SK-N-SH (cell line): ENCODE measurements at regions not wholly inside any gene's neighbourhood (a gene's known extent, or its start where the extent isn't known, plus 50 kb on each side); places are given as distances from the start of the nearest gene placed in this dataset.

Experiments used
- CTCF ChIA-PET: fragments of 300-600, 350-600 bp; formaldehyde crosslinking; extraction: SDS; loops from one replicate; lab custom pipeline; 2021; lab: Yijun Ruan, JAX
- POLR2A ChIA-PET: fragments of 350-600 bp; sonication (Branson Sonifier 250); formaldehyde crosslinking; extraction: SDS; loops from one replicate; lab custom pipeline; 2020; ENCODE audit warnings: antibody characterized with exemption, inconsistent platforms; lab: Yijun Ruan, JAX
- DNase-seq: peaks from one replicate; pipeline ENCODE4 v3.0.0; 2012
- H2AFZ ChIP-seq: fragments of 200-600 bp; sonication (generic); 2 replicates; pipeline ENCODE4 v1.8.1; 2016; ENCODE audit warnings: antibody characterized with exemption, mild to moderate bottlenecking, low read depth
- H3F3A ChIP-seq: fragments of 200-600 bp; sonication (generic); replicated peaks from 2 replicates; pipeline ENCODE3; 2016; ENCODE audit warnings: antibody characterized with exemption, mild to moderate bottlenecking; ENCODE audit not compliant: insufficient read depth
- H3K27ac ChIP-seq, 2 experiments: fragments of 200-500 bp in 1 of 2; fragments of 200-600 bp in 1 of 2; sonication (Bioruptor generic) in 1 of 2; sonication (generic), shearing (Covaris generic) in 1 of 2; 2 replicates each; pipeline versions ENCODE4 v1.5.1 to v1.6.1; 2014 to 2016; ENCODE audit warnings: low read depth in 2 of 2, inconsistent platforms in 1 of 2, low read length in 1 of 2, mild to moderate bottlenecking in 1 of 2, mixed read lengths in 1 of 2
- H3K27me3 ChIP-seq: fragments of 200-600 bp; sonication (generic), shearing (Covaris generic); 2 replicates; pipeline ENCODE4 v1.6.1; 2016; ENCODE audit warnings: mixed run types; ENCODE audit not compliant: insufficient read depth
- H3K36me3 ChIP-seq, 2 experiments: fragments of 200-500 bp in 1 of 2; fragments of 200-600 bp in 1 of 2; sonication (Bioruptor generic) in 1 of 2; sonication (generic) in 1 of 2; replicated peaks in 1 of 2; 2 replicates each; pipeline versions ENCODE3 to v1.5.1; 2014 to 2016; ENCODE audit warnings: low read length in 1 of 2, mild to moderate bottlenecking in 1 of 2; ENCODE audit not compliant: insufficient read depth in 2 of 2, control insufficient read depth in 1 of 2
- H3K4me1 ChIP-seq, 2 experiments: fragments of 200-500 bp in 1 of 2; fragments of 200-600 bp in 1 of 2; sonication (Bioruptor generic) in 1 of 2; sonication (generic), shearing (Covaris generic) in 1 of 2; 2 replicates each; pipeline versions ENCODE4 v1.5.1 to v1.6.1; 2014 to 2016; ENCODE audit warnings: low read depth in 1 of 2, low read length in 1 of 2, mixed run types in 1 of 2; ENCODE audit not compliant: insufficient read depth in 2 of 2, control insufficient read depth in 1 of 2
- H3K4me2 ChIP-seq: fragments of 200-600 bp; sonication (generic), shearing (Covaris generic); 2 replicates; pipeline ENCODE4 v1.6.1; 2017; ENCODE audit warnings: mixed run types
- H3K4me3 ChIP-seq, 2 experiments: fragments of 200-500 bp in 1 of 2; fragments of 200-600 bp in 1 of 2; sonication (Bioruptor generic) in 1 of 2; sonication (generic), shearing (Covaris generic) in 1 of 2; 2 replicates each; pipeline versions ENCODE4 v1.5.1 to v1.8.1; 2014 to 2016; ENCODE audit warnings: low read depth in 2 of 2, inconsistent platforms in 1 of 2, low read length in 1 of 2, mild to moderate bottlenecking in 1 of 2, mixed read lengths in 1 of 2, moderate library complexity in 1 of 2
- H3K79me2 ChIP-seq: fragments of 200-600 bp; sonication (generic); 2 replicates; pipeline ENCODE4 v1.8.1; 2017; ENCODE audit warnings: mild to moderate bottlenecking; ENCODE audit not compliant: insufficient read depth
- H3K9ac ChIP-seq: fragments of 200-600 bp; sonication (generic); 2 replicates; pipeline ENCODE4 v1.6.1; 2017; ENCODE audit warnings: mixed run types
- H3K9me2 ChIP-seq: fragments of 200-600 bp; sonication (generic); 2 replicates; pipeline ENCODE4 v1.6.1; 2017; ENCODE audit warnings: mixed run types
- H3K9me3 ChIP-seq: fragments of 200-600 bp; sonication (generic); 2 replicates; pipeline ENCODE4 v1.6.1; 2017; ENCODE audit warnings: mixed run types, mild to moderate bottlenecking, moderate library complexity
- H4K20me1 ChIP-seq: fragments of 200-600 bp; sonication (generic); 2 replicates; pipeline ENCODE4 v1.6.1; 2017; ENCODE audit warnings: mild to moderate bottlenecking, mixed run types; ENCODE audit not compliant: insufficient read depth
- CTCF ChIP-seq: fragments of 200-600 bp; sonication (generic); IDR thresholded peaks from 2 replicates; pipeline ENCODE4 v1.6.1; 2017; ENCODE audit warnings: antibody characterized with exemption, mild to moderate bottlenecking, moderate library complexity
- MAX ChIP-seq: IDR thresholded peaks from 2 replicates; pipeline ENCODE4 v1.4.0; 2012; ENCODE audit warnings: low read depth
- MEF2A ChIP-seq: IDR thresholded peaks from 2 replicates; pipeline ENCODE4 v1.4.0; 2012; ENCODE audit warnings: low read depth, borderline replicate concordance
- MXI1 ChIP-seq: IDR thresholded peaks from 2 replicates; pipeline ENCODE4 v1.6.1; 2012; ENCODE audit warnings: mild to moderate bottlenecking, low read depth, low read length, improper control_type of control experiment
- NFIC ChIP-seq: IDR thresholded peaks from 2 replicates; pipeline ENCODE4 v1.4.0; 2012; ENCODE audit warnings: borderline replicate concordance
- RCOR1 ChIP-seq: fragments of 150-350 bp; IDR thresholded peaks from 2 replicates; pipeline ENCODE4 v1.6.1; 2017; ENCODE audit warnings: antibody characterized with exemption, low read length
- SIN3A ChIP-seq: IDR thresholded peaks from 2 replicates; pipeline ENCODE4 v1.6.1; 2012; ENCODE audit warnings: low read depth, mild to moderate bottlenecking, low read length, moderate library complexity, borderline replicate concordance
- SMC3 ChIP-seq: IDR thresholded peaks from 2 replicates; pipeline ENCODE4 v1.6.1; 2012; ENCODE audit warnings: low read depth, low read length, improper control_type of control experiment
- WGBS: methylation state at CpG from one replicate; pipeline ENCODE4 v1.1.6; 2017; ENCODE audit warnings: low lambda C conversion rate; 5-methylcytosine and 5-hydroxymethylcytosine counted together
- TF ChIP-seq, protein P1 (sequence below): IDR thresholded peaks from 2 replicates; pipeline ENCODE4 v1.4.0; 2012; ENCODE audit warnings: low read depth, borderline replicate concordance
- TF ChIP-seq, protein P2 (sequence below): fragments of 150-350 bp; IDR thresholded peaks from 2 replicates; pipeline ENCODE4 v1.6.1; 2017; ENCODE audit warnings: antibody characterized with exemption, low read length, low read depth, borderline replicate concordance

DNA sequence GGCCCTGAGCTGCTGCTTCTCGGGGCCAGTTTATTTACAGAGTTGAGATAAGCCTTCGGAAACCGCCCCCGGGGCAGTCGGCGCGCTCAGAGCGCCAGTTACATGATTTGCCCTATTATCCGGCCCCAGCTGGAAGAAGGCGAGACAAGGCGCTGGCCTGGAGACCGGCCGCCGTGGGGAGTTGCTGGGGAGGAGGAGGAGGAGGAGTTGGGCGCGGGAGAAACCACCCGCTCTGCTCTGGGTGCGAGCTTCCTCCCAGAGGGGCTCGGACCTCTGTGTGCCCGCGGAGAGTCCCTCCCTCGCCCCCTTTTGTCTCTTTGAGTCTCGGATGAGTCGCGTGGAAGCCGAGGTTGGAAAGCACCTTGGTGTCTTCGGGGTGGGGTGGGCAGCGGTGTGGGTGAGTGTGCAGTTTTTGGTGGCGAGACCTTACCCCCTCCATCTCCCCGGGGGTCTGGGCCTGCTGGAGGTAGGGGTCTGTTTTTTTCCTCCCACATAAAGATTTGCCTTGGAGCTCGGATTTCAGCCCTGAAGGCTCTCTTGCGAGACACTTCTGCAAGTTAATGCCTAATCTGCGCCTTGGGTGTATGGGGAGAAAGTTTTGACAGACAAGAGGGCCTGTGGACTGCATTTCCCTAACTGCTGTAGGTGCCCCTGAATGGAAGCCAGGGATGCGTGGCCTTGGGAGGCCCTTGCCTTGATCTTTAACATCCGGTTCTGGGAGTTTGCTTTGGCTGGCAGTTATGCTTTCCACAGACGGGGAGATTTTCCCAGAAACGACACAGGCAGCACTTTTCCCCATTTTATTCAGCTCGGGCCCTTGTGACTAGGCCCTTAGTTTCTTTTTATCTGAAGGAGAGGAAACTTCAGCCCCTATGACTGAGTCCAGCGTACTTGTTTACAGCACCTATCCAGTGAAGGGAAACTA is 80.0 kb downstream of the NDUFS5 start:
- Histone ChIP-seq H3K4me2 (peak overlapping the region; percentile 79), H3K36me3 (no peaks in the 10 kb centered on the region), H3K27ac (peak overlapping the region; percentile 83 to 86), H2AFZ (no peak overlapping the region)
- peak; percentile 54 for DNase-seq
- TF ChIP-seq MEF2A, result no peak
- TF ChIP-seq, protein P1, sequence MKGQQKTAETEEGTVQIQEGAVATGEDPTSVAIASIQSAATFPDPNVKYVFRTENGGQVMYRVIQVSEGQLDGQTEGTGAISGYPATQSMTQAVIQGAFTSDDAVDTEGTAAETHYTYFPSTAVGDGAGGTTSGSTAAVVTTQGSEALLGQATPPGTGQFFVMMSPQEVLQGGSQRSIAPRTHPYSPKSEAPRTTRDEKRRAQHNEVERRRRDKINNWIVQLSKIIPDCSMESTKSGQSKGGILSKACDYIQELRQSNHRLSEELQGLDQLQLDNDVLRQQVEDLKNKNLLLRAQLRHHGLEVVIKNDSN, result no peak
- TF ChIP-seq, protein P2, sequence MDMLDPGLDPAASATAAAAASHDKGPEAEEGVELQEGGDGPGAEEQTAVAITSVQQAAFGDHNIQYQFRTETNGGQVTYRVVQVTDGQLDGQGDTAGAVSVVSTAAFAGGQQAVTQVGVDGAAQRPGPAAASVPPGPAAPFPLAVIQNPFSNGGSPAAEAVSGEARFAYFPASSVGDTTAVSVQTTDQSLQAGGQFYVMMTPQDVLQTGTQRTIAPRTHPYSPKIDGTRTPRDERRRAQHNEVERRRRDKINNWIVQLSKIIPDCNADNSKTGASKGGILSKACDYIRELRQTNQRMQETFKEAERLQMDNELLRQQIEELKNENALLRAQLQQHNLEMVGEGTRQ, result no peak
- TF ChIP-seq RCOR1, result no peak
- TF ChIP-seq SMC3, result no peak
- no peak for TF ChIP-seq MXI1
- no peak for TF ChIP-seq CTCF
- TF ChIP-seq NFIC, result peak; percentile 14; the same call in 1 of the 2 replicates
- TF ChIP-seq SIN3A, result 0 out of 2 replicates have a peak, but pooled peaks have one; percentile 8
- TF ChIP-seq, all 33 proteins: peak for 2
- peaks cover 72% of the 10 kb centered on the region for H3K79me2 ChIP-seq
- peak overlapping the region; percentile 80 for H3K9ac ChIP-seq
- no peaks in the 10 kb centered on the region for H3K9me3 ChIP-seq
- ChIA-PET POLR2A (interaction anchor here (0.7 to 1.7 kb wide), 2 partner anchors 21 to 585 kb away, joined by 3 to 4 read pairs; partner anchors contain the start of gene HPCAL4), CTCF (interaction anchor here (0.8 to 10.9 kb wide), 11 partner anchors 7 to 433 kb away, joined by 3 to 188 read pairs (median 5); no protein-coding TSS in a partner anchor)
- peaks cover 29 to 47% of the 10 kb centered on the region in 2 experiments for H3K4me1 ChIP-seq
- peaks cover 34% of the 10 kb centered on the region for H3F3A ChIP-seq
- peaks cover 26% of the 10 kb centered on the region for H4K20me1 ChIP-seq
- H3K27me3 ChIP-seq, result no peaks in the 10 kb centered on the region
- 1% methylated on average over 23 of the region's 39 CpGs for WGBS
- peak overlapping the region; percentile 78 to 92 for H3K4me3 ChIP-seq
- H3K9me2 ChIP-seq, result no peaks in the 10 kb centered on the region

DNA sequence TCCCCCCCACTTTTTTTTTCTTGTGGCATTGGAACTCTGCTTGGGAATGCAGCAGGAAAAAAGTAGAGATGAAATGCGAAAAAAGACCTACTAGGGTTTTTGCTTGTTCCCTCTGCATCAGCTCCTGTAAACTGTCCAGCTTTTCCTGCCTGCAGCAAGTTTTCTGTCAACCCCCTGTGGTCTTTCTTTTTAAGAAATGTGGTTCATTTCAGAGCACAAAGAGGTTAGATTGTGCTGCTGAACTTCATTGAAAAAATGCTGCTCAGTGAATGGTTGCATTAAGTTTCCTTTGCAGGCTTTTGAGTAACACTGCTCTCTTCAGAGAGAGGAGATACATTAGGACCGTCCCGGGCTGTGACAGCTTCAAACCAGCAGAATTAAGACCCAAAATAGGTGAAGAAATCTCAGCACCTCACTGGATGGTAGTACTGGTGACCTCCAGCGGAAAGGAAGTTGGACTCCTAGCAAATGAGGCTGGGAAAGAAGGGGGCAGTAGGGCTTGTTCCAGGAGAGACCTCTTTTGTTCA is 80.7 kb downstream of the NDUFS5 start:
- H3K27me3 ChIP-seq, result no peaks in the 10 kb centered on the region
- peak overlapping the region; percentile 80 for H3K9ac ChIP-seq
- 31% methylated on average over 4 of the region's 4 CpGs for WGBS
- DNase-seq, result no peak
- ChIA-PET POLR2A (interaction anchor here (1.7 kb wide), 1 partner anchor 584 kb away, joined by 3 read pairs; the partner anchor contains the start of gene HPCAL4), CTCF (interaction anchor here (0.8 to 10.9 kb wide), 8 partner anchors 8 to 432 kb away, joined by 3 to 188 read pairs (median 5); no protein-coding TSS in a partner anchor)
- no peaks in the 10 kb centered on the region for H3K36me3 ChIP-seq
- peak overlapping the region; percentile 83 to 86 for H3K27ac ChIP-seq
- H4K20me1 ChIP-seq, result peaks cover 31% of the 10 kb centered on the region
- H3K4me3 ChIP-seq, result peak overlapping the region; percentile 78 to 92
- H3F3A ChIP-seq, result peaks cover 34% of the 10 kb centered on the region
- 0 out of 2 replicates have a peak, but pooled peaks have one; percentile 4 for TF ChIP-seq MAX
- TF ChIP-seq, protein P1, result no peak
- peaks cover 79% of the 10 kb centered on the region for H3K79me2 ChIP-seq
- H3K9me3 ChIP-seq, result no peaks in the 10 kb centered on the region
- peaks cover 29 to 47% of the 10 kb centered on the region in 2 experiments for H3K4me1 ChIP-seq
- H3K9me2 ChIP-seq, result no peaks in the 10 kb centered on the region
- H3K4me2 ChIP-seq, result peak overlapping the region; percentile 79
- H2AFZ ChIP-seq, result no peak overlapping the region
